Left lung (tissue), 4 donors: ENCODE measurements at regions not wholly inside any gene's neighbourhood (a gene's known extent, or its start where the extent isn't known, plus 50 kb on each side); places are given as distances from the start of the nearest gene placed in this dataset.

Experiments used
- ATAC-seq: fragments of 200-7000 bp; cut with Tn5 transposase; one replicate; pipeline ENCODE4 v1.9.1; 2020; ENCODE audit warnings: moderate library complexity
- DNase-seq, 4 donors: peaks; one replicate each; pipeline ENCODE4 v3.0.0-alpha.2; 2013 to 2020
- H3K27ac ChIP-seq, 2 donors: fragments of 200-600 bp; sonication (generic) in 1 of 2; one replicate each; pipeline versions ENCODE4 v1.5.0 to v1.8.0; 2020 to 2021
- H3K27me3 ChIP-seq, 2 donors: fragments of 200-600 bp; sonication (generic) in 1 of 2; one replicate each; pipeline versions ENCODE4 v1.5.0 to v1.8.0; 2020 to 2021
- H3K36me3 ChIP-seq, 2 donors: fragments of 200-600 bp; sonication (generic) in 1 of 2; one replicate each; pipeline versions ENCODE4 v1.5.0 to v1.8.0; 2020 to 2021
- H3K4me1 ChIP-seq, 2 donors: fragments of 200-600 bp; one replicate each; pipeline ENCODE4 v1.8.0; 2021
- H3K4me3 ChIP-seq, 2 donors: fragments of 200-600 bp; sonication (generic) in 1 of 2; one replicate each; pipeline versions ENCODE4 v1.5.0 to v1.8.0; 2020 to 2021; ENCODE audit warnings: mild to moderate bottlenecking in 1 of 2
- H3K9me3 ChIP-seq, 2 donors: fragments of 200-600 bp; sonication (generic) in 1 of 2; one replicate each; pipeline versions ENCODE4 v1.5.0 to v1.8.0; 2020 to 2021
- intact Hi-C, 2 donors: fragments of 100-400 bp; cut with DNase I; formaldehyde crosslinking; loops; one replicate each; pipeline versions ENCODE4 v1.11.2 to v1.14.2; 2022
- TF ChIP-seq, protein P1 (sequence below), 2 donors: fragments of 200-600 bp; sonication (generic) in 1 of 2; IDR thresholded peaks; one replicate each; pipeline versions ENCODE4 v1.5.0 to v1.8.0; 2021; ENCODE audit warnings: antibody characterized with exemption in 2 of 2
- donor health status: DM: no; HTN: yes; CAD: no.
- donor health status: DM: no; HTN: no; CAD: no.

DNA sequence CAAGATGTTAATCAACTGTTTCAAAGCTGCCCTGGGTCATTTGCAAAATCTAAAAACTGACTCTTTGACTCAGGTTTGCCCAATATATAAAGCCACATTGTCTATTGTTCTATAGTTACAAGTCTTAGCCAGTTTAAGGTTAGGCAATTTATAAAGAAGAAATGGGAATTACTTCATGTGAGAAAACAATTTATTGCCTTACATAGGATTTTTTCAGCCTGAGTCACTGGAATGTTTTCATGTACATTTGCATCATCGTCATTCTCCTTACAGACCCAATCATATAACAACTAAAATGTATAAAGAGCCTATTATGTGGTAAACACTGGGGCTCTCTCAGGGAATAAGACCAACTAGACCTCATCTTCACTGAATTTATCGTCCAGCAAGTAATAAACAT, 100.3 kb upstream of the PLEKHG7 start:
- Histone ChIP-seq H3K27ac (no peak overlapping the region), H3K4me1 (peaks cover 0 to 20% of the 10 kb centered on the region in 2 donors), H3K4me3 (no peak overlapping the region), H3K36me3 (no peaks in the 10 kb centered on the region), H3K27me3 (no peaks in the 10 kb centered on the region), H3K9me3 (peaks cover 0 to 14% of the 10 kb centered on the region in 2 donors)
- DNase-seq, result no peak
- TF ChIP-seq, protein P1, sequence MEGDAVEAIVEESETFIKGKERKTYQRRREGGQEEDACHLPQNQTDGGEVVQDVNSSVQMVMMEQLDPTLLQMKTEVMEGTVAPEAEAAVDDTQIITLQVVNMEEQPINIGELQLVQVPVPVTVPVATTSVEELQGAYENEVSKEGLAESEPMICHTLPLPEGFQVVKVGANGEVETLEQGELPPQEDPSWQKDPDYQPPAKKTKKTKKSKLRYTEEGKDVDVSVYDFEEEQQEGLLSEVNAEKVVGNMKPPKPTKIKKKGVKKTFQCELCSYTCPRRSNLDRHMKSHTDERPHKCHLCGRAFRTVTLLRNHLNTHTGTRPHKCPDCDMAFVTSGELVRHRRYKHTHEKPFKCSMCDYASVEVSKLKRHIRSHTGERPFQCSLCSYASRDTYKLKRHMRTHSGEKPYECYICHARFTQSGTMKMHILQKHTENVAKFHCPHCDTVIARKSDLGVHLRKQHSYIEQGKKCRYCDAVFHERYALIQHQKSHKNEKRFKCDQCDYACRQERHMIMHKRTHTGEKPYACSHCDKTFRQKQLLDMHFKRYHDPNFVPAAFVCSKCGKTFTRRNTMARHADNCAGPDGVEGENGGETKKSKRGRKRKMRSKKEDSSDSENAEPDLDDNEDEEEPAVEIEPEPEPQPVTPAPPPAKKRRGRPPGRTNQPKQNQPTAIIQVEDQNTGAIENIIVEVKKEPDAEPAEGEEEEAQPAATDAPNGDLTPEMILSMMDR (IDR thresholded peaks at IDR 0.05), result no peak
- intact Hi-C loops, result no loop called here
- no peak for ATAC-seq

DNA sequence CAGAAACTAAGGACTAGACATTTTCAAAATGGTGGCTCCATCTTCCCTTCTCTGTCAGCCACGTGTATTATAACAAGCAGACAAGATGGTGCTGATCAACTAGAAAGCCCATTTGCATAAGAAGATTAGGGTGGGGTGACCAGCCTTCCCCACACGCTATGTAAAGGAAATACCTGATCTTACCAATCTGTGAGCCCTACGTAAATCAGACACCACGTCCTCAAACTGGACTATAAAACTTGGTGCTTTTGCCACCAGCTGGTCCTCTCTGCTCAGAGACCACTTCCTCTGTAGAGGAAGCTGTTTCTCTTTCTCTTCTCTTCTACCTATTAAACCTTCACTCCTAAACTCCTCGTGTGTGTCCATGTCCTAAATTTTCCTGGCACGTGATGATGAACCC, 101.1 kb upstream of the PLEKHG7 start:
- no peak for DNase-seq
- intact Hi-C loops, result no loop called here

DNA sequence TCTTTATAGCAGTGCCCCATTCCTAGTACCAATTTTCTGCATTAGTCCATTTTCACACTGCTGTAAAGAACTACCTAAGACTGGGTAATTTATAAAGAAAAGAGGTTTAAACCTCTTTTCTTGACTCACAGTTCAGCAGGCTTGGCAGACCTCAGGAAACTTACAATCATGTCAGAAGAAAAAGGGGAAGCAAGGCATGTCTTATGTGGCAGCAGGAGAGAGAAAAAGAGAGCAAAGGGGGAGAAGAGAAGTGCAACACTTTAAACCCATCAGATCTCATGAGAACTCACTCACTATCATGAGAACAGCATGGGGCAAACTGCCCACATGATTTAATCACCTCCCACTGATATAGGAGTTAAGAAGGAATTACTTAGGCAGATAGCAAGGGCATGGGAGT, 101.6 kb upstream of the PLEKHG7 start:
- no peak overlapping the region for H3K4me3 ChIP-seq
- TF ChIP-seq, protein P1 (IDR thresholded peaks at IDR 0.05), result no peak
- H3K36me3 ChIP-seq, result no peaks in the 10 kb centered on the region
- peaks cover 0 to 14% of the 10 kb centered on the region in 2 donors for H3K9me3 ChIP-seq
- intact Hi-C loops, result no loop called here
- no peak for ATAC-seq
- peaks cover 0 to 20% of the 10 kb centered on the region in 2 donors for H3K4me1 ChIP-seq
- no peak overlapping the region for H3K27ac ChIP-seq
- H3K27me3 ChIP-seq, result no peaks in the 10 kb centered on the region
- no peak for DNase-seq

More for the DNA sequence above, 101.1 kb upstream of the PLEKHG7 start:
- no peak overlapping the region for H3K4me3 ChIP-seq
- peaks cover 0 to 20% of the 10 kb centered on the region in 2 donors for H3K4me1 ChIP-seq
- no peak overlapping the region for H3K27ac ChIP-seq
- TF ChIP-seq, protein P1 (IDR thresholded peaks at IDR 0.05), result no peak
- no peaks in the 10 kb centered on the region for H3K36me3 ChIP-seq
- no peaks in the 10 kb centered on the region for H3K27me3 ChIP-seq
- H3K9me3 ChIP-seq, result peaks cover 0 to 14% of the 10 kb centered on the region in 2 donors
- no peak for ATAC-seq

DNA sequence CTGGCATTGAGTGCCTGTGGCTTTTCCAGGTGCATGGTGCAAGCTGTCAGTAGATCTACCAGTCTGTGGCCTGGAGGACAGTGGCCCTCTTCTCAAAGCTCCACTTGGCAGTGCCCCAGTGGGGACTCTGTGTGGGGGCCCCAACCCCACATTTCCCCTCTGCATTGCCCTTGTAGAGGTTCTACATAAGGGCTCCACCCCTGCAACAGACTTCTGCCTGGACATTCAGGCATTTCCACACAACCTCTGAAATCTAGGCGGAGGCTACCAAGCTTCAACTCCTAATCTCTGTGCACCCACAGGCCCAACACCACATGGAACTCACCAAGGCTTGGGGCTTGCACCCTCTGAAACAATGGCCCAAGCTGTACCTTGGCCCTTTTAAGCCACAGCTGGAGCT, 102.7 kb upstream of the PLEKHG7 start:
- Histone ChIP-seq H3K27ac (no peak overlapping the region), H3K36me3 (no peaks in the 10 kb centered on the region), H3K9me3 (peaks cover 0 to 14% of the 10 kb centered on the region in 2 donors), H3K4me1 (peaks cover 0 to 12% of the 10 kb centered on the region in 2 donors), H3K4me3 (no peak overlapping the region), H3K27me3 (no peaks in the 10 kb centered on the region)
- TF ChIP-seq, protein P1 (IDR thresholded peaks at IDR 0.05), result no peak
- DNase-seq, result no peak
- ATAC-seq, result no peak
- intact Hi-C loops, result no loop called here

DNA sequence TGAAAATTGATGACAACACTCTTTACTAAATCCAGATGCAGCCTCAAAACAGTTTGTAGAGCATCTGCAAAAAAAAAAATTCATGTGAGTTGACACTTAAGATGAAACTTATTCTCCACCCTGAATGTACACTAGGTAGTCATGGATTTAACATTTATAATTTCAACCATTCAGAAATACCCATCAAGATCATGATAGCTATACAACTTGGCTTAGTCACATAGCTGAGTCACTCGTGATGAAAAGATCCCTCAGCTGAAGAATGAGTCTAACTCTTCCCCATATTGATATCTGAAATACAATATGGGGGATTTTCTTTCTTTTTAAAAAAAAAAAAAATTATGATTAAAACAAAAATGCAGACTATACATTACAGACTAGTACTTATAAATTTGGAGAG, 104.8 kb upstream of the PLEKHG7 start:
- peaks cover 0 to 14% of the 10 kb centered on the region in 2 donors for H3K9me3 ChIP-seq
- TF ChIP-seq, protein P1 (IDR thresholded peaks at IDR 0.05), result no peak
- H3K27ac ChIP-seq, result no peak overlapping the region
- peaks cover 0 to 14% of the 10 kb centered on the region in 2 donors for H3K4me1 ChIP-seq
- H3K36me3 ChIP-seq, result no peaks in the 10 kb centered on the region
- DNase-seq (no peak), ATAC-seq (no peak)
- no peaks in the 10 kb centered on the region for H3K27me3 ChIP-seq
- intact Hi-C loops, result no loop called here
- no peak overlapping the region for H3K4me3 ChIP-seq
